CD4-positive, alpha-beta T cell treated with Interferon alpha-2 for 1 hour (primary cell): ENCODE measurements at regions not wholly inside any gene's neighbourhood (a gene's known extent, or its start where the extent isn't known, plus 50 kb on each side); places are given as distances from the start of the nearest gene placed in this dataset.

Experiments used
- DNase-seq, 2 donors: peaks; one replicate each; pipeline ENCODE4 v3.0.0-alpha.2; 2020 to 2022

- no peak for DNase-seq
These were observed 1129.9 kb upstream of the GYPC start for GRCh38 chr2:125526093-125526492.

- DNase-seq = no peak
These were observed 1120.9 kb upstream of the GYPC start for GRCh38 chr2:125535089-125535488.

- no peak for DNase-seq
These were observed 1111.9 kb upstream of the GYPC start for GRCh38 chr2:125543968-125544514.

- no peak for DNase-seq
These were observed 1102.2 kb upstream of the GYPC start for GRCh38 chr2:125553768-125554167.

- no peak for DNase-seq
These were observed 1101.0 kb upstream of the GYPC start for GRCh38 chr2:125554956-125555355.

- no peak for DNase-seq
These were observed 1096.8 kb upstream of the GYPC start for GRCh38 chr2:125559186-125559585.

GRCh38 chr2:125560855-125561254 is 1095.1 kb upstream of the GYPC start:
- no peak for DNase-seq

GRCh38 chr2:125561302-125561701 is 1094.7 kb upstream of the GYPC start:
- no peak for DNase-seq

GRCh38 chr2:125562924-125563323 is 1093.0 kb upstream of the GYPC start:
- no peak for DNase-seq

- DNase-seq = no peak
These were observed 1091.5 kb upstream of the GYPC start for GRCh38 chr2:125564471-125564870.

GRCh38 chr2:125566422-125566821 is 1089.5 kb upstream of the GYPC start:
- DNase-seq = no peak

- DNase-seq = no peak
These were observed 1088.9 kb upstream of the GYPC start for GRCh38 chr2:125567100-125567499.

GRCh38 chr2:125572660-125573059 is 1083.3 kb upstream of the GYPC start:
- DNase-seq = no peak

GRCh38 chr2:125573432-125573831 is 1082.5 kb upstream of the GYPC start:
- no peak for DNase-seq

GRCh38 chr2:125576558-125576957 is 1079.4 kb upstream of the GYPC start:
- no peak for DNase-seq

- no peak for DNase-seq
These were observed 1074.4 kb upstream of the GYPC start for GRCh38 chr2:125581557-125581956.

- no peak for DNase-seq
These were observed 1073.4 kb upstream of the GYPC start for GRCh38 chr2:125582516-125582915.

GRCh38 chr2:125584732-125585131 is 1071.2 kb upstream of the GYPC start:
- no peak for DNase-seq

- no peak for DNase-seq
These were observed 1067.2 kb upstream of the GYPC start for GRCh38 chr2:125588780-125589179.

- DNase-seq = no peak
These were observed 1064.0 kb upstream of the GYPC start for GRCh38 chr2:125591954-125592353.

- no peak for DNase-seq
These were observed 1062.9 kb upstream of the GYPC start for GRCh38 chr2:125593036-125593435.

- DNase-seq = no peak
These were observed 1059.3 kb upstream of the GYPC start for GRCh38 chr2:125596612-125597011.

- DNase-seq = no peak
These were observed 1040.5 kb upstream of the GYPC start for GRCh38 chr2:125615438-125615837.

GRCh38 chr2:125630377-125630776 is 1025.6 kb upstream of the GYPC start:
- DNase-seq = no peak

GRCh38 chr2:125634662-125635061 is 1021.3 kb upstream of the GYPC start:
- no peak for DNase-seq

GRCh38 chr2:125638345-125638744 is 1017.6 kb upstream of the GYPC start:
- DNase-seq = no peak
